H1 (cell line): ENCODE measurements at regions not wholly inside any gene's neighbourhood (a gene's known extent, or its start where the extent isn't known, plus 50 kb on each side); places are given as distances from the start of the nearest gene placed in this dataset.

Experiments
- BACH1 ChIP-seq: IDR thresholded peaks from 2 replicates; pipeline ENCODE4 v1.6.1; 2012; ENCODE audit warnings: low read length, improper control_type of control experiment
- BCL11A ChIP-seq, 2 experiments: IDR thresholded peaks; one replicate each; pipeline ENCODE4 v1.6.1; 2011; ENCODE audit warnings: low read depth in 2 of 2, low read length in 2 of 2, mild to moderate bottlenecking in 2 of 2
- BRCA1 ChIP-seq: IDR thresholded peaks from 2 replicates; pipeline ENCODE4 v1.6.1; 2012; ENCODE audit warnings: low read depth, low read length, improper control_type of control experiment
- CBX8 ChIP-seq: fragments of 300-800, 300-1000 bp; sonication (generic); IDR thresholded peaks from 2 replicates; pipeline ENCODE4 v1.7.1; 2016; ENCODE audit warnings: low read depth, low read length, borderline replicate concordance
- EZH2 ChIP-seq: fragments of 200-600 bp; sonication (generic); IDR thresholded peaks from 2 replicates; pipeline ENCODE4 v1.7.1; 2012; ENCODE audit warnings: low read depth, mild to moderate bottlenecking, moderate library complexity, low read length, inconsistent platforms; ENCODE audit not compliant: severe bottlenecking
- GTF2F1 ChIP-seq: IDR thresholded peaks from 2 replicates; pipeline ENCODE4 v1.6.1; 2012; ENCODE audit warnings: low read depth, low read length, improper control_type of control experiment, borderline replicate concordance
- JUND ChIP-seq: IDR thresholded peaks from 2 replicates; pipeline ENCODE4 v1.6.1; 2011; ENCODE audit warnings: mild to moderate bottlenecking, improper control_type of control experiment, low read length
- POLR2AphosphoS5 ChIP-seq: IDR thresholded peaks from 2 replicates; pipeline ENCODE4 v1.6.1; 2011; ENCODE audit warnings: low read depth, low read length
- SP4 ChIP-seq: IDR thresholded peaks from 2 replicates; pipeline ENCODE4 v1.6.1; 2012; ENCODE audit warnings: low read length, inconsistent platforms
- SUZ12 ChIP-seq: fragments of 200-600 bp; sonication (generic); IDR thresholded peaks from 2 replicates; pipeline ENCODE4 v1.6.1; 2012; ENCODE audit warnings: mild to moderate bottlenecking, inconsistent platforms, low read length, moderate library complexity, mixed read lengths
- TEAD4 ChIP-seq: IDR thresholded peaks from 2 replicates; pipeline ENCODE4 v1.6.1; 2012; ENCODE audit warnings: low read depth, low read length, inconsistent platforms, mixed read lengths
- TF ChIP-seq, protein P1 (sequence below): fragments of 300-600 bp; sonication (generic); IDR thresholded peaks from 2 replicates; pipeline ENCODE4 v1.7.1; 2012; ENCODE audit warnings: low read length, moderate library complexity, mild to moderate bottlenecking, inconsistent platforms; ENCODE audit not compliant: insufficient replicate concordance

- no peak for TF ChIP-seq CBX8
- no peak for TF ChIP-seq SUZ12
- TF ChIP-seq TEAD4 = peak; percentile 79
- TF ChIP-seq POLR2AphosphoS5 = no peak
- TF ChIP-seq BRCA1 = no peak
- no peak for TF ChIP-seq EZH2
- no peak; the same call in 1 of the 2 replicates for TF ChIP-seq SP4
- no peak for TF ChIP-seq JUND
- no peak for TF ChIP-seq BCL11A (IDR thresholded peaks at IDR 0.05; ENCODE audit: low read depth in 2 of 2, low read length in 2 of 2)
- TF ChIP-seq GTF2F1 = no peak
- TF ChIP-seq, protein P1, sequence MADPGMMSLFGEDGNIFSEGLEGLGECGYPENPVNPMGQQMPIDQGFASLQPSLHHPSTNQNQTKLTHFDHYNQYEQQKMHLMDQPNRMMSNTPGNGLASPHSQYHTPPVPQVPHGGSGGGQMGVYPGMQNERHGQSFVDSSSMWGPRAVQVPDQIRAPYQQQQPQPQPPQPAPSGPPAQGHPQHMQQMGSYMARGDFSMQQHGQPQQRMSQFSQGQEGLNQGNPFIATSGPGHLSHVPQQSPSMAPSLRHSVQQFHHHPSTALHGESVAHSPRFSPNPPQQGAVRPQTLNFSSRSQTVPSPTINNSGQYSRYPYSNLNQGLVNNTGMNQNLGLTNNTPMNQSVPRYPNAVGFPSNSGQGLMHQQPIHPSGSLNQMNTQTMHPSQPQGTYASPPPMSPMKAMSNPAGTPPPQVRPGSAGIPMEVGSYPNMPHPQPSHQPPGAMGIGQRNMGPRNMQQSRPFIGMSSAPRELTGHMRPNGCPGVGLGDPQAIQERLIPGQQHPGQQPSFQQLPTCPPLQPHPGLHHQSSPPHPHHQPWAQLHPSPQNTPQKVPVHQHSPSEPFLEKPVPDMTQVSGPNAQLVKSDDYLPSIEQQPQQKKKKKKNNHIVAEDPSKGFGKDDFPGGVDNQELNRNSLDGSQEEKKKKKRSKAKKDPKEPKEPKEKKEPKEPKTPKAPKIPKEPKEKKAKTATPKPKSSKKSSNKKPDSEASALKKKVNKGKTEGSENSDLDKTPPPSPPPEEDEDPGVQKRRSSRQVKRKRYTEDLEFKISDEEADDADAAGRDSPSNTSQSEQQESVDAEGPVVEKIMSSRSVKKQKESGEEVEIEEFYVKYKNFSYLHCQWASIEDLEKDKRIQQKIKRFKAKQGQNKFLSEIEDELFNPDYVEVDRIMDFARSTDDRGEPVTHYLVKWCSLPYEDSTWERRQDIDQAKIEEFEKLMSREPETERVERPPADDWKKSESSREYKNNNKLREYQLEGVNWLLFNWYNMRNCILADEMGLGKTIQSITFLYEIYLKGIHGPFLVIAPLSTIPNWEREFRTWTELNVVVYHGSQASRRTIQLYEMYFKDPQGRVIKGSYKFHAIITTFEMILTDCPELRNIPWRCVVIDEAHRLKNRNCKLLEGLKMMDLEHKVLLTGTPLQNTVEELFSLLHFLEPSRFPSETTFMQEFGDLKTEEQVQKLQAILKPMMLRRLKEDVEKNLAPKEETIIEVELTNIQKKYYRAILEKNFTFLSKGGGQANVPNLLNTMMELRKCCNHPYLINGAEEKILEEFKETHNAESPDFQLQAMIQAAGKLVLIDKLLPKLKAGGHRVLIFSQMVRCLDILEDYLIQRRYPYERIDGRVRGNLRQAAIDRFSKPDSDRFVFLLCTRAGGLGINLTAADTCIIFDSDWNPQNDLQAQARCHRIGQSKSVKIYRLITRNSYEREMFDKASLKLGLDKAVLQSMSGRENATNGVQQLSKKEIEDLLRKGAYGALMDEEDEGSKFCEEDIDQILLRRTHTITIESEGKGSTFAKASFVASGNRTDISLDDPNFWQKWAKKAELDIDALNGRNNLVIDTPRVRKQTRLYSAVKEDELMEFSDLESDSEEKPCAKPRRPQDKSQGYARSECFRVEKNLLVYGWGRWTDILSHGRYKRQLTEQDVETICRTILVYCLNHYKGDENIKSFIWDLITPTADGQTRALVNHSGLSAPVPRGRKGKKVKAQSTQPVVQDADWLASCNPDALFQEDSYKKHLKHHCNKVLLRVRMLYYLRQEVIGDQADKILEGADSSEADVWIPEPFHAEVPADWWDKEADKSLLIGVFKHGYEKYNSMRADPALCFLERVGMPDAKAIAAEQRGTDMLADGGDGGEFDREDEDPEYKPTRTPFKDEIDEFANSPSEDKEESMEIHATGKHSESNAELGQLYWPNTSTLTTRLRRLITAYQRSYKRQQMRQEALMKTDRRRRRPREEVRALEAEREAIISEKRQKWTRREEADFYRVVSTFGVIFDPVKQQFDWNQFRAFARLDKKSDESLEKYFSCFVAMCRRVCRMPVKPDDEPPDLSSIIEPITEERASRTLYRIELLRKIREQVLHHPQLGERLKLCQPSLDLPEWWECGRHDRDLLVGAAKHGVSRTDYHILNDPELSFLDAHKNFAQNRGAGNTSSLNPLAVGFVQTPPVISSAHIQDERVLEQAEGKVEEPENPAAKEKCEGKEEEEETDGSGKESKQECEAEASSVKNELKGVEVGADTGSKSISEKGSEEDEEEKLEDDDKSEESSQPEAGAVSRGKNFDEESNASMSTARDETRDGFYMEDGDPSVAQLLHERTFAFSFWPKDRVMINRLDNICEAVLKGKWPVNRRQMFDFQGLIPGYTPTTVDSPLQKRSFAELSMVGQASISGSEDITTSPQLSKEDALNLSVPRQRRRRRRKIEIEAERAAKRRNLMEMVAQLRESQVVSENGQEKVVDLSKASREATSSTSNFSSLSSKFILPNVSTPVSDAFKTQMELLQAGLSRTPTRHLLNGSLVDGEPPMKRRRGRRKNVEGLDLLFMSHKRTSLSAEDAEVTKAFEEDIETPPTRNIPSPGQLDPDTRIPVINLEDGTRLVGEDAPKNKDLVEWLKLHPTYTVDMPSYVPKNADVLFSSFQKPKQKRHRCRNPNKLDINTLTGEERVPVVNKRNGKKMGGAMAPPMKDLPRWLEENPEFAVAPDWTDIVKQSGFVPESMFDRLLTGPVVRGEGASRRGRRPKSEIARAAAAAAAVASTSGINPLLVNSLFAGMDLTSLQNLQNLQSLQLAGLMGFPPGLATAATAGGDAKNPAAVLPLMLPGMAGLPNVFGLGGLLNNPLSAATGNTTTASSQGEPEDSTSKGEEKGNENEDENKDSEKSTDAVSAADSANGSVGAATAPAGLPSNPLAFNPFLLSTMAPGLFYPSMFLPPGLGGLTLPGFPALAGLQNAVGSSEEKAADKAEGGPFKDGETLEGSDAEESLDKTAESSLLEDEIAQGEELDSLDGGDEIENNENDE = no peak
- TF ChIP-seq BACH1 = no peak
These were observed 72.6 kb upstream of the ZNF184 start (continued) for GRCh38 chr6:27545271-27546046.
